IMR-90 (cell line): ENCODE measurements at regions not wholly inside any gene's neighbourhood (a gene's known extent, or its start where the extent isn't known, plus 50 kb on each side); places are given as distances from the start of the nearest gene placed in this dataset.

ENCODE experiments used
- ATAC-seq: fragments of 200-7000 bp; cut with Tn5 transposase; 2 replicates; pipeline ENCODE4 v1.9.1; 2020; ENCODE audit warnings: low read depth, mild to moderate bottlenecking, moderate library complexity
- BruUV-seq: library from RNA; stranded (reverse); fragments of 400-500 nt; replicated peaks from 2 replicates; lab custom pipeline; 2021; lab: Mats Ljungman, UMichigan
- CTCF ChIA-PET: fragments of 300-600 bp; formaldehyde crosslinking; extraction: SDS; loops from one replicate; lab custom pipeline; 2021; ENCODE audit warnings: antibody characterized with exemption; lab: Yijun Ruan, JAX
- POLR2A ChIA-PET: fragments of 300-600 bp; sonication (Branson Sonifier 250); formaldehyde crosslinking; loops from one replicate; lab custom pipeline; 2022; ENCODE audit warnings: antibody characterized with exemption; ENCODE audit not compliant: unreplicated experiment; lab: Charles Lee
- DNase-seq: peaks from one replicate; pipeline ENCODE4 v3.0.0; 2013
- H2AFZ ChIP-seq: replicated peaks from 2 replicates; pipeline ENCODE3; 2013; ENCODE audit warnings: low read length, mild to moderate bottlenecking; ENCODE audit not compliant: poor library complexity
- H2AK5ac ChIP-seq: 2 replicates; pipeline ENCODE4 v1.6.1; 2013; ENCODE audit warnings: low read depth, low read length, inconsistent platforms
- H2AK9ac ChIP-seq: replicated peaks from 2 replicates; pipeline ENCODE3; 2013; ENCODE audit warnings: mild to moderate bottlenecking, low read depth, low read length, moderate library complexity; ENCODE audit not compliant: poor library complexity
- H2BK120ac ChIP-seq: 2 replicates; pipeline ENCODE4 v1.6.1; 2013; ENCODE audit warnings: low read depth, low read length, inconsistent platforms
- H2BK15ac ChIP-seq: 3 replicates; pipeline ENCODE4 v1.6.1; 2013; ENCODE audit warnings: low read depth, low read length, inconsistent platforms
- H2BK20ac ChIP-seq: 2 replicates; pipeline ENCODE4 v1.6.1; 2013; ENCODE audit warnings: low read depth, mild to moderate bottlenecking, inconsistent platforms, low read length, moderate library complexity
- H2BK5ac ChIP-seq: 2 replicates; pipeline ENCODE4 v1.6.1; 2013; ENCODE audit warnings: mild to moderate bottlenecking, low read depth, low read length, inconsistent platforms; ENCODE audit not compliant: poor library complexity, severe bottlenecking
- H3K14ac ChIP-seq: replicated peaks from 2 replicates; pipeline ENCODE4 v1.6.1; 2013; ENCODE audit warnings: low read depth, low read length, inconsistent platforms
- H3K18ac ChIP-seq: 2 replicates; pipeline ENCODE4 v1.6.1; 2013; ENCODE audit warnings: low read depth, low read length, control low read depth
- H3K23ac ChIP-seq: 2 replicates; pipeline ENCODE4 v1.6.1; 2013; ENCODE audit warnings: low read depth, low read length, inconsistent platforms
- H3K27ac ChIP-seq: 2 replicates; pipeline ENCODE4 v1.5.1; 2013; ENCODE audit warnings: mild to moderate bottlenecking, control low read depth, low read length; ENCODE audit not compliant: insufficient read depth
- H3K27me3 ChIP-seq: 2 replicates; pipeline ENCODE4 v1.6.1; 2013; ENCODE audit warnings: low read length; ENCODE audit not compliant: control insufficient read depth, insufficient read depth
- H3K36me3 ChIP-seq: 2 replicates; pipeline ENCODE4 v1.6.1; 2013; ENCODE audit warnings: low read length, mixed read lengths; ENCODE audit not compliant: control insufficient read depth, insufficient read depth
- H3K4ac ChIP-seq: 2 replicates; pipeline ENCODE4 v1.6.1; 2013; ENCODE audit warnings: low read depth, low read length, inconsistent platforms
- H3K4me1 ChIP-seq: 2 replicates; pipeline ENCODE4 v1.6.1; 2013; ENCODE audit warnings: low read length, mixed read lengths; ENCODE audit not compliant: control insufficient read depth, insufficient read depth
- H3K4me2 ChIP-seq: 2 replicates; pipeline ENCODE4 v1.6.1; 2013; ENCODE audit warnings: low read depth, mild to moderate bottlenecking, control low read depth, low read length, moderate library complexity
- H3K4me3 ChIP-seq: 2 replicates; pipeline ENCODE4 v1.5.1; 2013; ENCODE audit warnings: low read depth, mild to moderate bottlenecking, control low read depth, low read length, moderate library complexity; ENCODE audit not compliant: insufficient read depth
- H3K56ac ChIP-seq: 2 replicates; pipeline ENCODE4 v1.6.1; 2013; ENCODE audit warnings: low read length, inconsistent platforms; ENCODE audit not compliant: insufficient read depth; ENCODE audit errors: extremely low read depth
- H3K79me1 ChIP-seq, 2 experiments: 2 replicates each; pipeline ENCODE4 v1.6.1; 2013; ENCODE audit warnings: low read length in 2 of 2, inconsistent platforms in 1 of 2, low read depth in 1 of 2
- H3K9ac ChIP-seq: 2 replicates; pipeline ENCODE4 v1.6.1; 2013; ENCODE audit warnings: low read depth, low read length, control low read depth
- H3K9me1 ChIP-seq: 2 replicates; pipeline ENCODE4 v1.6.1; 2013; ENCODE audit warnings: low read length, inconsistent platforms; ENCODE audit not compliant: insufficient read depth
- H3K9me3 ChIP-seq: 2 replicates; pipeline ENCODE4 v1.6.1; 2013; ENCODE audit warnings: low read length; ENCODE audit not compliant: control insufficient read depth, insufficient read depth
- H4K20me1 ChIP-seq: 2 replicates; pipeline ENCODE4 v1.6.1; 2013; ENCODE audit warnings: low read length, inconsistent platforms; ENCODE audit not compliant: insufficient read depth
- H4K5ac ChIP-seq: 2 replicates; pipeline ENCODE4 v1.6.1; 2013; ENCODE audit warnings: mild to moderate bottlenecking, low read depth, low read length, control low read depth
- H4K8ac ChIP-seq, 2 experiments: 2 replicates each; pipeline ENCODE4 v1.6.1; 2013; ENCODE audit warnings: low read depth in 2 of 2, low read length in 2 of 2, control low read depth in 1 of 2, inconsistent platforms in 1 of 2
- H4K91ac ChIP-seq: 2 replicates; pipeline ENCODE4 v1.6.1; 2013; ENCODE audit warnings: low read depth, low read length, inconsistent platforms; ENCODE audit not compliant: insufficient read depth
- BHLHE40 ChIP-seq: fragments of 150-350 bp; IDR thresholded peaks from 2 replicates; pipeline ENCODE4 v1.6.1; 2016; ENCODE audit warnings: mild to moderate bottlenecking, low read depth, low read length
- CEBPB ChIP-seq: IDR thresholded peaks from 2 replicates; pipeline ENCODE4 v1.6.1; 2012; ENCODE audit warnings: low read depth, low read length, improper control_type of control experiment
- CHD1 ChIP-seq: IDR thresholded peaks from 2 replicates; pipeline ENCODE4 v1.6.1; 2012; ENCODE audit warnings: low read depth, low read length, improper control_type of control experiment
- CTCF ChIP-seq: conservative IDR thresholded peaks from 2 replicates; pipeline ENCODE4 v1.5.1; 2012; ENCODE audit warnings: mild to moderate bottlenecking, low read depth, low read length, improper control_type of control experiment
- ELK1 ChIP-seq: fragments of 150-350 bp; IDR thresholded peaks from 2 replicates; pipeline ENCODE4 v1.6.1; 2016; ENCODE audit warnings: low read depth, mild to moderate bottlenecking, low read length, moderate library complexity, borderline replicate concordance
- FOS ChIP-seq: fragments of 150-350 bp; IDR thresholded peaks from 2 replicates; pipeline ENCODE4 v1.6.1; 2016; ENCODE audit warnings: low read depth, low read length
- MAFK ChIP-seq: IDR thresholded peaks from 2 replicates; pipeline ENCODE4 v1.6.1; 2012; ENCODE audit warnings: low read depth, low read length, improper control_type of control experiment
- MXI1 ChIP-seq: IDR thresholded peaks from 2 replicates; pipeline ENCODE4 v1.6.1; 2012; ENCODE audit warnings: low read depth, mild to moderate bottlenecking, low read length, moderate library complexity, borderline replicate concordance
- NFE2L2 ChIP-seq: fragments of 150-350 bp; IDR thresholded peaks from 2 replicates; pipeline ENCODE4 v1.6.1; 2016; ENCODE audit warnings: low read depth, mild to moderate bottlenecking, low read length
- POLR2A ChIP-seq: IDR thresholded peaks from 2 replicates; pipeline ENCODE4 v1.6.1; 2012; ENCODE audit warnings: mild to moderate bottlenecking, low read depth, low read length
- RAD21 ChIP-seq: IDR thresholded peaks from 2 replicates; pipeline ENCODE4 v1.6.1; 2012; ENCODE audit warnings: low read length, improper control_type of control experiment
- RCOR1 ChIP-seq: IDR thresholded peaks from 2 replicates; pipeline ENCODE4 v1.6.1; 2012; ENCODE audit warnings: mild to moderate bottlenecking, low read length, improper control_type of control experiment; ENCODE audit not compliant: insufficient replicate concordance
- RFX5 ChIP-seq: IDR thresholded peaks from 2 replicates; pipeline ENCODE4 v1.8.0; 2012; ENCODE audit warnings: low read depth, mild to moderate bottlenecking, low read length, moderate library complexity
- SMC3 ChIP-seq: fragments of 150-350 bp; IDR thresholded peaks from 2 replicates; pipeline ENCODE4 v1.6.1; 2016; ENCODE audit warnings: low read depth, mild to moderate bottlenecking, antibody characterized with exemption, low read length, moderate library complexity
- USF2 ChIP-seq: fragments of 150-350 bp; IDR thresholded peaks from 2 replicates; pipeline ENCODE4 v1.6.1; 2017; ENCODE audit warnings: mild to moderate bottlenecking, antibody characterized with exemption, low read length, low read depth
- WGBS, 2 experiments: methylation state at CpG; one replicate each; pipeline versions ENCODE4 v1.1.5 to v1.1.7; 2013; ENCODE audit warnings: missing lambda C conversion rate in 2 of 2; ENCODE audit not compliant: insufficient read length in 1 of 2; ENCODE audit errors: extremely low coverage in 2 of 2; 5-methylcytosine and 5-hydroxymethylcytosine counted together
- dilution Hi-C: fragments of 300-500 bp; cut with HindIII; formaldehyde crosslinking; loops from one replicate; pipeline ENCODE4 v1.14.3; 2018; ENCODE audit warnings: low sequenced_read_pairs; ENCODE audit not compliant: unreplicated experiment
- in situ Hi-C: fragments of 300-500 bp; cut with MboI; formaldehyde crosslinking; loops from 3 replicates; pipeline ENCODE4 v1.14.3; 2019; ENCODE audit warnings: low sequenced_read_pairs, inconsistent platforms, mixed read lengths
- intact Hi-C: fragments of 100-400 bp; cut with micrococcal nuclease; formaldehyde crosslinking; loops from 2 replicates; pipeline ENCODE4 v1.10.0; 2022

- Histone ChIP-seq H3K18ac (no peak overlapping the region), H2BK5ac (no peak overlapping the region), H3K9me3 (no peaks in the 10 kb centered on the region), H3K4ac (no peak overlapping the region), H2AK9ac (no peak overlapping the region), H2BK15ac (0 out of 3 replicates have a peak overlapping the region, but pooled peaks have one; percentile 0), H3K14ac (no peak overlapping the region), H3K27me3 (no peaks in the 10 kb centered on the region), H2BK20ac (no peak overlapping the region), H4K91ac (no peak overlapping the region), H3K36me3 (no peaks in the 10 kb centered on the region), H4K5ac (no peak overlapping the region), H2AFZ (no peak overlapping the region), H4K20me1 (no peaks in the 10 kb centered on the region), H3K4me2 (no peak overlapping the region), H3K9me1 (no peaks in the 10 kb centered on the region), H3K4me1 (peaks cover 4% of the 10 kb centered on the region; the same call in 1 of the 2 replicates), H3K56ac (no peak overlapping the region), H3K79me1 (no peaks in the 10 kb centered on the region), H3K27ac (no peak overlapping the region), H3K9ac (no peak overlapping the region), H3K23ac (no peak overlapping the region), H3K4me3 (no peak overlapping the region), H4K8ac (no peak overlapping the region), H2BK120ac (no peak overlapping the region), H2AK5ac (no peak overlapping the region)
- CTCF ChIA-PET: interaction anchor here (0.6 kb wide), 1 partner anchor 122 kb away, joined by 3 read pairs; no protein-coding TSS in a partner anchor
- in situ Hi-C loops (no loop called here), intact Hi-C loops (no loop called here), dilution Hi-C loops (no loop called here)
- ATAC-seq: no peak
- no CpG with 5 or more reads among the region's 4 CpGs for WGBS, 2 experiments
- DNase-seq: peak; percentile 8
- BruUV-seq: no TSS peak
- POLR2A ChIA-PET: no interaction called here
- TF ChIP-seq SMC3 (no peak), RAD21 (no peak), POLR2A (no peak), CHD1 (no peak), CEBPB (no peak), FOS (no peak), BHLHE40 (no peak), RCOR1 (no peak), USF2 (no peak), RFX5 (no peak), CTCF (no peak), MAFK (no peak), ELK1 (no peak), MXI1 (no peak), NFE2L2 (no peak)
These were observed 265.9 kb downstream of the COL12A1 start for GRCh38 chr6:74939721-74940620.
